Adrenal gland (tissue), 5 donors: ENCODE measurements at regions not wholly inside any gene's neighbourhood (a gene's known extent, or its start where the extent isn't known, plus 50 kb on each side); places are given as distances from the start of the nearest gene placed in this dataset.

ENCODE experiments used
- POLR2A ChIP-seq, 2 donors: fragments of 450-650 bp; IDR thresholded peaks; one replicate each; pipeline ENCODE4 v1.6.1; 2017; ENCODE audit warnings: antibody characterized with exemption in 2 of 2, mild to moderate bottlenecking in 2 of 2, moderate library complexity in 1 of 2
- TF ChIP-seq, protein P1 (sequence below), 6 experiments: fragments of 450-650 bp in 4 of 6; fragments of 200-600 bp in 2 of 6; sonication (generic) in 1 of 6; IDR thresholded peaks; 1 replicate in 5 of 6; 2 replicates in 1 of 6; pipeline versions ENCODE4 v1.5.1 to v1.8.0; 2016 to 2021; ENCODE audit warnings: antibody characterized with exemption in 6 of 6, mild to moderate bottlenecking in 2 of 6, moderate library complexity in 1 of 6
- donor health status: DM: no; HTN: no; CAD: no.

DNA sequence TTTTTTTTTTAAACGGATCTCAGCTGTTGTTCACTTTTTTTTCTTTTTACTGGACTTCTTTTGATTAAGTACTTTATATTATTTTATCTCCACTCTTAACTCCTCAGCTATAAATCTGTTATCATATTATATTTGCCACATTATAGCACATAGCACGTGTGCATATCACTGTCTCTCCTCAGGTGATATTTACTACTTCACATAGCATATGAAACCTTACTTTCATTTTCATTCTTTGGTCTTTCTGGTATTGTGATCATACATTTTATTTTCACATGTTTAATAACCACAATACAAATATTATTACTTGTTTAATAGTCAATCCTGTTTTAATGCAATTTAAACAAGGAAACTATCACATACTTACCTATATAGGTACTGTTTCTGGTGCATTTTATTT, 993.1 kb upstream of the TMEFF2 start:
- TF ChIP-seq POLR2A (IDR thresholded peaks at IDR 0.05) = no peak
- TF ChIP-seq, protein P1, sequence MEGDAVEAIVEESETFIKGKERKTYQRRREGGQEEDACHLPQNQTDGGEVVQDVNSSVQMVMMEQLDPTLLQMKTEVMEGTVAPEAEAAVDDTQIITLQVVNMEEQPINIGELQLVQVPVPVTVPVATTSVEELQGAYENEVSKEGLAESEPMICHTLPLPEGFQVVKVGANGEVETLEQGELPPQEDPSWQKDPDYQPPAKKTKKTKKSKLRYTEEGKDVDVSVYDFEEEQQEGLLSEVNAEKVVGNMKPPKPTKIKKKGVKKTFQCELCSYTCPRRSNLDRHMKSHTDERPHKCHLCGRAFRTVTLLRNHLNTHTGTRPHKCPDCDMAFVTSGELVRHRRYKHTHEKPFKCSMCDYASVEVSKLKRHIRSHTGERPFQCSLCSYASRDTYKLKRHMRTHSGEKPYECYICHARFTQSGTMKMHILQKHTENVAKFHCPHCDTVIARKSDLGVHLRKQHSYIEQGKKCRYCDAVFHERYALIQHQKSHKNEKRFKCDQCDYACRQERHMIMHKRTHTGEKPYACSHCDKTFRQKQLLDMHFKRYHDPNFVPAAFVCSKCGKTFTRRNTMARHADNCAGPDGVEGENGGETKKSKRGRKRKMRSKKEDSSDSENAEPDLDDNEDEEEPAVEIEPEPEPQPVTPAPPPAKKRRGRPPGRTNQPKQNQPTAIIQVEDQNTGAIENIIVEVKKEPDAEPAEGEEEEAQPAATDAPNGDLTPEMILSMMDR (IDR thresholded peaks at IDR 0.05) = no peak
